ENCODE measurements at regions not wholly inside any gene's neighbourhood (a gene's known extent, or its start where the extent isn't known, plus 50 kb on each side); places are given as distances from the start of the nearest gene placed in this dataset.
A peak's percentile ranks its signal among the peaks of the same experiment; 100 is the strongest.

DNA sequence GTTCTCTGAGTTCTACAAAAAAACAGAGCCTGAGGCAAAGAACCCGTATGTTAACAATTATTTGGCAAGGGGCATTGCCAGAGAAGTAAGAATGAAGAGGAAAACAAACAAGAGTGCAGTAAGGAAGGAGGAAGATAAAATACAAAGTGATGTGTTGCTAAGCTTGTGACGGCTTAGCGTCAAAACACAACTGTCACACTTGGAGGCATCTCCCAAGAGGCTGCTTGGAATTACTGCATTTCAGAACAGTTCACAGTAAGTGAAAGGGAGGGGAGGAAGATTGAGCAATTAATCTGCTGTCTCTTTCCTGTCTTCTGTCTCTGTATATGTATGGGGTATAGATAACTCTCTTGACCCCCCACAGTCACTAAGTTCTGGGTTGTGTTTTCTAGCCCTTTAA is 1017.0 kb upstream of the TMPRSS15 start:
- no peaks in the 10 kb centered on the region for H3K27me3 ChIP-seq (ENCODE audit: control insufficient read depth in 3 of 3, insufficient read depth in 3 of 3, low read depth in 1 of 3, low read length in 3 of 3)
- DNase-seq (ENCODE audit: low spot score): no peak
- no peaks in the 10 kb centered on the region for H3K9me3 ChIP-seq (replicated peaks in 1 of 2; ENCODE audit: control insufficient read depth in 2 of 2, insufficient read depth in 1 of 2, low read depth in 1 of 2, low read length in 2 of 2)
- peak overlapping the region; percentile 20 for H2AFZ ChIP-seq (ENCODE audit: low read length)
- no peak overlapping the region for H2BK12ac ChIP-seq (ENCODE audit: low read length)
- WGBS, 2 donors (ENCODE audit: extremely low coverage in 2 of 2, insufficient read length in 2 of 2, insufficient replicate concordance in 1 of 2): no CpG with 5 or more reads among the region's 3 CpGs
- no peak overlapping the region for H2BK5ac ChIP-seq (ENCODE audit: low read length)
- H3K36me3 ChIP-seq (replicated peaks in 1 of 2; ENCODE audit: control insufficient read depth in 2 of 2, insufficient read depth in 2 of 2, low read length in 2 of 2): no peaks in the 10 kb centered on the region
- H3K9ac ChIP-seq (ENCODE audit: low read depth, low read length, poor library complexity): no peak overlapping the region
- no peak overlapping the region for H3K4me2 ChIP-seq (ENCODE audit: insufficient read depth, low read length, poor library complexity, severe bottlenecking)
- peaks cover 0 to 3% of the 10 kb centered on the region in 2 donors for H3K4me1 ChIP-seq (ENCODE audit: control insufficient read depth in 2 of 2, insufficient read depth in 1 of 2, low read depth in 1 of 2, low read length in 2 of 2)
- no peak overlapping the region for H2BK15ac ChIP-seq (ENCODE audit: low read length)
- H2BK120ac ChIP-seq (ENCODE audit: low read depth, low read length): no peak overlapping the region
- no peak overlapping the region for H3K4me3 ChIP-seq (ENCODE audit: low read length in 2 of 2)
- H3K4ac ChIP-seq (ENCODE audit: low read length): no peak overlapping the region
- no peak overlapping the region for H3K27ac ChIP-seq (replicated peaks; ENCODE audit: low read length)
- H2AK5ac ChIP-seq (ENCODE audit: low read depth, low read length): no peak overlapping the region
- H3K79me1 ChIP-seq (ENCODE audit: low read depth, low read length): no peaks in the 10 kb centered on the region
- H4K8ac ChIP-seq (ENCODE audit: low read depth, low read length): no peak overlapping the region
- H3K18ac ChIP-seq (ENCODE audit: low read length): no peak overlapping the region
- H4K91ac ChIP-seq (ENCODE audit: low read depth, low read length, poor library complexity): no peak overlapping the region
- H3K14ac ChIP-seq (ENCODE audit: low read length): no peak overlapping the region
- no peak overlapping the region for H3K23ac ChIP-seq (ENCODE audit: low read depth, low read length, poor library complexity)

DNA sequence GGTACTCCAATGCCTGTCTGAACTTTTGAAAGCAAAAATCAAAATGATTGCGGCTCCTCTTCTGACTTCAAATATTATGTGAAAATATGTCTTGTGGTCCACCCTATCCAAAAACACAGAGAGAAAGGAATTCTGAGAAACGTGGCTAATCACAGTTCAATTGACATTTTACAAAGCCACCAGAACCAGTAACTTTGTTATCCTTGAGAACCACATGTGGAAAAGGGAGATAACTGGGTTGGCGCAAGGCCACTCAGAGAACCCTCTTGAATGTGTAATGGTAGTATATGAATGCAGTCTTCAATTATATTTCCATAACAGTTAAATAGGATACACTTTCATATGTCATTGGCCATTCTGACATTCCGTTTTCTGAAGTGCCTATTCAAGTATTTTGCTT is 1030.0 kb upstream of the TMPRSS15 start:
- Histone ChIP-seq H3K27me3 (ENCODE audit: control insufficient read depth in 3 of 3, insufficient read depth in 3 of 3, low read depth in 1 of 3, low read length in 3 of 3) (no peaks in the 10 kb centered on the region), H4K8ac (ENCODE audit: low read depth, low read length) (no peak overlapping the region), H3K4me3 (ENCODE audit: low read length in 2 of 2) (no peak overlapping the region), H2BK12ac (ENCODE audit: low read length) (no peak overlapping the region), H3K9me3 (replicated peaks in 1 of 2; ENCODE audit: control insufficient read depth in 2 of 2, insufficient read depth in 1 of 2, low read depth in 1 of 2, low read length in 2 of 2) (no peaks in the 10 kb centered on the region), H3K14ac (ENCODE audit: low read length) (no peak overlapping the region), H3K27ac (replicated peaks; ENCODE audit: low read length) (no peak overlapping the region), H3K18ac (ENCODE audit: low read length) (no peak overlapping the region), H2BK120ac (ENCODE audit: low read depth, low read length) (no peak overlapping the region), H2AK5ac (ENCODE audit: low read depth, low read length) (no peak overlapping the region), H3K23ac (ENCODE audit: low read depth, low read length, poor library complexity) (no peak overlapping the region), H3K4me2 (ENCODE audit: insufficient read depth, low read length, poor library complexity, severe bottlenecking) (no peak overlapping the region), H3K36me3 (replicated peaks in 1 of 2; ENCODE audit: control insufficient read depth in 2 of 2, insufficient read depth in 2 of 2, low read length in 2 of 2) (no peaks in the 10 kb centered on the region), H3K79me1 (ENCODE audit: low read depth, low read length) (no peaks in the 10 kb centered on the region), H2AFZ (ENCODE audit: low read length) (no peak overlapping the region), H2BK5ac (ENCODE audit: low read length) (no peak overlapping the region), H3K4me1 (ENCODE audit: control insufficient read depth in 2 of 2, insufficient read depth in 1 of 2, low read depth in 1 of 2, low read length in 2 of 2) (no peaks in the 10 kb centered on the region), H2BK15ac (ENCODE audit: low read length) (no peak overlapping the region), H3K4ac (ENCODE audit: low read length) (no peak overlapping the region), H3K9ac (ENCODE audit: low read depth, low read length, poor library complexity) (no peak overlapping the region), H4K91ac (ENCODE audit: low read depth, low read length, poor library complexity) (no peak overlapping the region)
- WGBS, 2 donors (ENCODE audit: extremely low coverage in 2 of 2, insufficient read length in 2 of 2, insufficient replicate concordance in 1 of 2): no CpG with 5 or more reads among the region's 4 CpGs
- no peak for DNase-seq (ENCODE audit: low spot score)

DNA sequence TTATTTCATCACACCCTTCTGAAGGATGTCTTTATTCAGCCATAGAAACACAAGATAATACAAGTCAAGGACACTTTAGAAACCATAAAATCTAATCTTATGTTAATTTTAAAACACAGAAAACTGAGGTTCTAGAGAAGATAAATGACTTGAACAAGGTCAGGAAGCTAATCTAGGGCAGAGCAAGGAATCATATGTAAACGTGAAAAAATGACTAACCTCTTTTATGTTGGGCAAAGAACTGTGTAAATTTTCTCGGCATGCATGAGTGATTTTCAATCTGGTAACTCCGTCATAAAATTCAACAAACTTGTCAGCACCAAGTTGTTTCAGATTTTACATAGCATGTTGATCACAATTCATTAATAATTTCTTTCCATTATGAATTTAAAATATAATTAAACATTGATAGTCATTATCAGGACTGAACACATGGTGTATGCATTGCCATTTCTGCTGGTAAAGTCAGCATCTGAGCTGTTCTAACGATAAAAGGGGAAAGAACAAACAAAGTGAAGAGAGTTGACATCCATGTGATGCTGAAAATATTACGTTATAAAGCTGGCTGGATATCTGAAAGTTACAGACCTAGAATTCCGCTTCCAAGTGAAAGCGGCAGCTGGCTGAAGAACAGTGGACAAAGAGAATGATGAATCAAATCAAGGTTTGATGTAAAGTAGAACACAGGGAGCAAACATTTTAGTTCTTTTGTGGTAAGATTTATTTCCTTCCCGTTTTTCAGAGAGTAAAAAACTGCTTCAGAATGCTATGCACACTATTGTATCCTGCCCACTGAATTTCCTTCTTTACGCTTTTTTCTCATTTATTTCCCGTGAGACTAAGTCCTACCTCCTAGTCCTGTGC is 1037.4 kb upstream of the TMPRSS15 start:
- no peak overlapping the region for H3K18ac ChIP-seq (ENCODE audit: low read length)
- no peak overlapping the region for H3K27ac ChIP-seq (replicated peaks; ENCODE audit: low read length)
- H2BK15ac ChIP-seq (ENCODE audit: low read length): no peak overlapping the region
- no peak overlapping the region for H2BK120ac ChIP-seq (ENCODE audit: low read depth, low read length)
- DNase-seq (ENCODE audit: low spot score): no peak
- H3K36me3 ChIP-seq (replicated peaks in 1 of 2; ENCODE audit: control insufficient read depth in 2 of 2, insufficient read depth in 2 of 2, low read length in 2 of 2): no peaks in the 10 kb centered on the region
- H3K9ac ChIP-seq (ENCODE audit: low read depth, low read length, poor library complexity): no peak overlapping the region
- H2BK5ac ChIP-seq (ENCODE audit: low read length): no peak overlapping the region
- no CpG with 5 or more reads among the region's 10 CpGs for WGBS, 2 donors (ENCODE audit: extremely low coverage in 2 of 2, insufficient read length in 2 of 2, insufficient replicate concordance in 1 of 2)
- H3K27me3 ChIP-seq (ENCODE audit: control insufficient read depth in 3 of 3, insufficient read depth in 3 of 3, low read depth in 1 of 3, low read length in 3 of 3): no peaks in the 10 kb centered on the region
- H3K79me1 ChIP-seq (ENCODE audit: low read depth, low read length): no peaks in the 10 kb centered on the region
- H3K9me3 ChIP-seq (replicated peaks in 1 of 2; ENCODE audit: control insufficient read depth in 2 of 2, insufficient read depth in 1 of 2, low read depth in 1 of 2, low read length in 2 of 2): no peaks in the 10 kb centered on the region
- no peak overlapping the region for H2AFZ ChIP-seq (ENCODE audit: low read length)
- no peak overlapping the region for H4K91ac ChIP-seq (ENCODE audit: low read depth, low read length, poor library complexity)
- H2AK5ac ChIP-seq (ENCODE audit: low read depth, low read length): no peak overlapping the region
- H3K4ac ChIP-seq (ENCODE audit: low read length): no peak overlapping the region
- no peak overlapping the region for H3K4me2 ChIP-seq (ENCODE audit: insufficient read depth, low read length, poor library complexity, severe bottlenecking)
- no peak overlapping the region for H3K4me3 ChIP-seq (ENCODE audit: low read length in 2 of 2)
- H4K8ac ChIP-seq (ENCODE audit: low read depth, low read length): no peak overlapping the region
- no peak overlapping the region for H3K14ac ChIP-seq (ENCODE audit: low read length)
- no peak overlapping the region for H2BK12ac ChIP-seq (ENCODE audit: low read length)
- H3K23ac ChIP-seq (ENCODE audit: low read depth, low read length, poor library complexity): no peak overlapping the region
- no peaks in the 10 kb centered on the region for H3K4me1 ChIP-seq (ENCODE audit: control insufficient read depth in 2 of 2, insufficient read depth in 1 of 2, low read depth in 1 of 2, low read length in 2 of 2)

DNA sequence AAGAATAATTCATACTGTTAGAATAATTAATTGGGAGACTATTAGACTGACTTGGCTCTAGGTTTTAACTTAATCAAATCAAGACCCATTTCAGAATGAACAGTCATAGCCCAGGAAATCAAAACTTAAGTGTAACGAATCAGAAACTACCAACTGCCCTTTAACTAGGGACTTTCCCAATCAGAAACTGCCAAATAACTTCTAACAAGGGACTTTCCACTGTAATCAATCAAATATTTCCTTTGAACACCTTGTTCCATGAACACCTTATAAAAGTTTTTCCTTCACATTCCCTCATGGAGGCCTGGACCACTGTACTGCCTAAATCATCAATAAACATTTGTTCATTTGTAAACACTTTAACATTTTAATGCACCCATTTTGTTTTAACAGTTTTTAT is 1054.7 kb upstream of the TMPRSS15 start:
- WGBS, 2 donors (ENCODE audit: extremely low coverage in 2 of 2, insufficient read length in 2 of 2, insufficient replicate concordance in 1 of 2): no CpG with 5 or more reads among the region's 1 CpG
- H3K18ac ChIP-seq (ENCODE audit: low read length): no peak overlapping the region
- H2AK5ac ChIP-seq (ENCODE audit: low read depth, low read length): no peak overlapping the region
- no peak overlapping the region for H3K4me2 ChIP-seq (ENCODE audit: insufficient read depth, low read length, poor library complexity, severe bottlenecking)
- no peak overlapping the region for H3K9ac ChIP-seq (ENCODE audit: low read depth, low read length, poor library complexity)
- no peak overlapping the region for H3K4ac ChIP-seq (ENCODE audit: low read length)
- H3K4me3 ChIP-seq (ENCODE audit: low read length in 2 of 2): no peak overlapping the region
- no peaks in the 10 kb centered on the region for H3K4me1 ChIP-seq (ENCODE audit: control insufficient read depth in 2 of 2, insufficient read depth in 1 of 2, low read depth in 1 of 2, low read length in 2 of 2)
- no peak overlapping the region for H2BK12ac ChIP-seq (ENCODE audit: low read length)
- H2AFZ ChIP-seq (ENCODE audit: low read length): no peak overlapping the region
- H3K23ac ChIP-seq (ENCODE audit: low read depth, low read length, poor library complexity): no peak overlapping the region
- H2BK15ac ChIP-seq (ENCODE audit: low read length): no peak overlapping the region
- no peak overlapping the region for H2BK5ac ChIP-seq (ENCODE audit: low read length)
- no peaks in the 10 kb centered on the region for H3K36me3 ChIP-seq (replicated peaks in 1 of 2; ENCODE audit: control insufficient read depth in 2 of 2, insufficient read depth in 2 of 2, low read length in 2 of 2)
- DNase-seq (ENCODE audit: low spot score): no peak
- H3K14ac ChIP-seq (ENCODE audit: low read length): no peak overlapping the region
- H2BK120ac ChIP-seq (ENCODE audit: low read depth, low read length): no peak overlapping the region
- no peaks in the 10 kb centered on the region for H3K79me1 ChIP-seq (ENCODE audit: low read depth, low read length)
- H3K9me3 ChIP-seq (replicated peaks in 1 of 2; ENCODE audit: control insufficient read depth in 2 of 2, insufficient read depth in 1 of 2, low read depth in 1 of 2, low read length in 2 of 2): no peaks in the 10 kb centered on the region
- no peak overlapping the region for H4K91ac ChIP-seq (ENCODE audit: low read depth, low read length, poor library complexity)
- H3K27me3 ChIP-seq (ENCODE audit: control insufficient read depth in 3 of 3, insufficient read depth in 3 of 3, low read depth in 1 of 3, low read length in 3 of 3): no peaks in the 10 kb centered on the region
- no peak overlapping the region for H4K8ac ChIP-seq (ENCODE audit: low read depth, low read length)
- H3K27ac ChIP-seq (replicated peaks; ENCODE audit: low read length): no peak overlapping the region

Measured in neuronal stem cell (in vitro differentiated cells).